ENCODE measurements at regions not wholly inside any gene's neighbourhood (a gene's known extent, or its start where the extent isn't known, plus 50 kb on each side); places are given as distances from the start of the nearest gene placed in this dataset.
"Not testable (repeated sequence)": the region's sequence is repeated elsewhere in the genome, so short reads cannot be mapped to it uniquely, and the experiment has no call there.

GRCh38 chr9:31490551-31491106 is 893.8 kb upstream of the ACO1 start:
- no peak for DNase-seq

- DNase-seq: no peak
These were observed 892.2 kb upstream of the ACO1 start for GRCh38 chr9:31492229-31492628.

DNA sequence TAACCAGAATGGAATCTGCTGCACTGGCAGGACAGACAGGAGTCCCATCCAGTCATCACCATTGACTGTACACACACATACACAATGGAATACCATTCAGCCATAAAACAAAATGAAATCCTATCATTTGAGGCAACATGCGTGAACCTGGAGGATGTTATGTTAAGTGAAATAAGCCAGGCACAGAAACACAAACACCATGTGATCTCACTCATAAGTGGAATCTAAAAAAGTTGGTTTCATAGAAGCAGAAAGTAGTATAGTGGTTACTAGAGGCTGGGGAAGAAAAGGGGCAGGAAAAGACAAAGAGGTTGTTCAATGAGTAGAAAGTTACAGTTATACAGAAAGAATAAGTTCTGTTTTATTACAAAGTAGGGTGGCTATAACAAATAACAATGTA is 884.0 kb upstream of the ACO1 start:
- no peak for DNase-seq

GRCh38 chr9:31519011-31519410 is 865.4 kb upstream of the ACO1 start:
- DNase-seq: peak; percentile 61

DNA sequence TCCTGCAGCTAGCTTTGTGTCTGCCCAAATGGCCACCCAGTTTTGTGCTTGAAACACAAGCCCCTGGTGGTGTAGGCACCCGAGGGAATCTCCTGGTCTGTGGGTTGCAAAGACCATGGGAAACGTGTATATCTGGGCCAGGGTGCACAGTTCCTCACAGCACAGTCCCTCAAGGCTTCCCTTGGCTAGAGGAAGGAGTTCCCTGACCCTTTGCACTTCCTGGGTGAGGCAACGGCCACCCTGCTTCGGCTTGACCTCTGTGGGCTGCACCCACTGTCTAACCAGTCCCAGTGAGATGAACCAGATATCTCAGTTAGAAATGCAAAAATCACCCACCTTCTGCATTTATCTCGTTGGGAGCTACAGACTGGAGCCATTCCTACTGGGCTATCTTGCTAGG is 865.0 kb upstream of the ACO1 start:
- no peak for DNase-seq

- DNase-seq: no peak
These were observed 864.6 kb upstream of the ACO1 start for GRCh38 chr9:31519826-31520225.

DNA sequence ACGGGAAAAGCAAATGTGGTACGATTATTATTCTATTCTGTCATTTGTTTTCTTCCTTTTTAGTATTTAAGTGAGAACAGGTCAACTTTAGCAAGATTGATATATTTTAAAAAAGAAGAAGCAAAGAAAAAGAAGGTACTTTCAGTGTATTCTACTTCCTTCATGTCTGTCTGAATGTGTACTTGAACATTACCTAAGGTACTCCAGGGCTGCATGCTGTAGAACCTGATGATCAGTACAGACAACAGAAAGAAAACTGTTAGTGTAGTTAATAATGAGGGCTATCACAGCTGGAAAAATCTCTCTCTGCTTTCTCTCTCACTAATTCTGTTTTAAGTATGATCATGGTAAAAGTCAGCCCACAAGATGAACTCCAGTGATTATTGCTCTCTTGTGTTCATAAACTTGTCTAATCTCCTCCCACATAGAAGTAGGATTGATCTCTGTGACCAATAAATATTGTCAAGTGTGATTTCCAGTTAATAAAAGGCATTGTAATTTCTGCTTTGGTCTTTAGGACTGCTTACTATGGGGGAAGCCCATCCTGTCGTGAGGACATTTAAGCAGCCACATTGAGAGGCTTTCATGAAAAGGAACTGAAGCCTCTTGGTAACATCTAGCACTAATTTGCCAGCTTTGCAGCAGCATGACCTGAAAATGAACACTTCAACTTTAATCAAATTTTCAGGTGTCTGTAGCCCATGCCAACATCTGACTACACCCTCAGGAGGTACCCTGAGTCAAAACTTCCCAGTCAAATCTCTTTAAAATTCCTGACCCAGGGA is 864.0 kb upstream of the ACO1 start:
- DNase-seq: no peak

GRCh38 chr9:31535651-31536050 is 848.8 kb upstream of the ACO1 start:
- no peak for DNase-seq

- no peak for DNase-seq
These were observed 848.0 kb upstream of the ACO1 start for GRCh38 chr9:31536471-31536870.

DNA sequence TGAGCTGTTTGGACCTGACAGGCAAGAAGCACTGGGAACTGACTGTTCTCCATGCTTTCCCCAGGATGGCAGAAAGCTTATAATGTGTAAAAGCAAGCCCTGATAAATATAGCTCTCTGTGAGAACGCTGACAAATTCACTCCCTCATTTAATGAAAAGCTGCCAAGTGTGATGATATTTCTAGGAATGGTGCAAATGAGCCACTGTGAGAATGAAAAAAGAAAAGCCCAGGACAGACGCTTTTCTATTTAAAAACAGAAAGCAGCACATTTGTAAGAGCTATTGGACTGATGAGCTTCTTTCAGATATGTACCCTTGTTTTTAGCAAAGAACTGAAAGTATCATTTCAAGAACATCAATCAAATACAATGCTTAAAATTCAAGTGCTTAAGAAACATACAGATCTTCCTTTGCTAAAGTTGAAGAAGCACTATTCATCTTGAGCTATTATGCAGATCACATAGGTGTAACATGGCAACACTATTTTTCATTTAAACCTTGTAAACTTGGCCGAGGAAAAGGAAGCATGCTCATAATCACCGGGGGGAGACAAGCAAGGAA is 842.6 kb upstream of the ACO1 start:
- DNase-seq: no peak

DNA sequence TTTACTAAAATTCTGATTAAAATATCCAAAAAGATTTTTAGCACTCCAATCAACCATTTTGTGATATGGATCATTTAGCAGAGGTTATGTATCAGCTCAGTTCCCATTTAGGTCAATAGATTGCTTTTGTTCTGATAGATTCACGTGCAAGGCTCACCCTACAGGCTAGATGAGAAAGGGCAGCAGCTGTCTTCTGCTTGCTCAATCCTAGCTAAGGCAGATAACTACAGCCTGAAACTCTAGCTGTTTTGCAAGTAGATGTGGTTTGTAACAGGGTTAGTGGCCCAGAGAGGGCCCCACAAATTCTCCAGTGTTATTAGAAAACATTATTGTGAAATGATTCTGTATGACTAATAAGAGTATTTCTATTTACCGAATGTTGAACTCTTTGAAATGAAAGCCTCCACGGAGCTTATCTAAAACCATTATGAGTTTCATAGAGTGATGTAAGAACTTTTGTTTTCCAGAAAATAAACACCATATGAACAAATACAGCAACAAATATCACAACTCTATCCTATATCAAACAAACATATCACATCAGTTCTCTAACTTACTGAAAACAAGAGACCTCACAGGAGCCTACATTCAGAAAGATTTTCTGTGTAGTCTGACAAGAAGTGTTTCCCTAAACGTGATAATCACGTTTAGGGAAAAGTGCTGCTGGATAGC is 841.9 kb upstream of the ACO1 start:
- DNase-seq: no peak

- no peak for DNase-seq
These were observed 829.5 kb upstream of the ACO1 start for GRCh38 chr9:31554941-31555340.

DNA sequence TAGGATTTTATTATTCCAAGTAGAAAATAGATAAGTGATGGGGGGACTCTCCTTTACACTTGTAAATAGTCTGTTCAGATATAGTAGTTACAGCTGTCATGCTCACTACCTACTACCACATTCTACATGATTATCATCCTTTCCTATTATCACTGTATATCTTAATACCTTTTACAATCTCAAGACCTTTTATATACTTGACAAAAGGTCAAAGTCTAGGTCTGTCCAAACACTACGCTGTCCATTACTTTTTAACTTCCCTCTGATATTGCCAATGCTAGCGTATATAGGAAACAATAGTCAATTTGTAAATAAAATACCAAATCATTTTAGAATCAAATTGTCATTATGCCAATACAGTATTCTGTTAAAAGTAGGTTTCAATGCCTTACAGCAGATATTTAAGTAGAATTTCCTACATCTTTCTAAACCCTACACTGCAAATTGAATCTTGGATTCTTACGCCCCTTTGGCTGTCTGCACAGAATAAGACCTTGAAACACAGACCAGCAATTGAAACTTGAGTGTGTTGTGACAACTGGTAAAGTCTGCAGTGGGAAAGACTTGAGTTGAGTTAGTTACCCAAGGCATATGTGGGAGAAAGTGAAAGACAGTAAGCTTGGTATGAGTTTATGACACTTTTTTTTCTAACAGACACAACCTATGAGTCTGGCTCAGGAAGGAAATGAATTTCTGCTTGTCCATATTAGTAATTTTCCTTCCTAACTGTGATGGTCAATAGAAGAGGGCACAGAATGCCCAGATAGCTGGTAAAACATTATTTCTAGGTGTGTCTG is 827.6 kb upstream of the ACO1 start:
- no peak for DNase-seq

- DNase-seq: not testable (repeated sequence)
These were observed 812.3 kb upstream of the ACO1 start for GRCh38 chr9:31572190-31572589.

DNA sequence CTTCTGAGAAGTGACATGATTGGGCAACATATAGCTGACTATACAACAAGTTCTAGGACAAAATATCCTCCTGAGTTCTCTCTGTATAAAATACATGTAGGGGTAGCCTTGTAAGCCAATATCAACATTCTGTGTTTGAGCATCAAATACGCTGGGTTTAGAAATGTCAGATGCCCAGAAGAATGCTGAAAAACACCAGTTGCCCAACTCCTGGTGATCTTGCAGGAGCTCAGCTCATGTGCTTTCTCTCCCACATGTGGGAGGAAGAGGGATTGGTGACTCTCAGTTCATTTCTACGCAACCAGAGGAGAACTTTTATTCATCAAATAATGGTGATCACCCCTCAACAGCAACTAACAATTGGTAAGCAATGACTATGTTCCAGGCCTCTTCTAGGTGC is 810.9 kb upstream of the ACO1 start:
- no peak for DNase-seq

- no peak for DNase-seq
These were observed 810.3 kb upstream of the ACO1 start for GRCh38 chr9:31574006-31574765.

GRCh38 chr9:31582071-31582470 is 802.4 kb upstream of the ACO1 start:
- DNase-seq: no peak

GRCh38 chr9:31582561-31582960 is 801.9 kb upstream of the ACO1 start:
- DNase-seq: no peak

- no peak for DNase-seq
These were observed 799.3 kb upstream of the ACO1 start for GRCh38 chr9:31585158-31585557.

DNA sequence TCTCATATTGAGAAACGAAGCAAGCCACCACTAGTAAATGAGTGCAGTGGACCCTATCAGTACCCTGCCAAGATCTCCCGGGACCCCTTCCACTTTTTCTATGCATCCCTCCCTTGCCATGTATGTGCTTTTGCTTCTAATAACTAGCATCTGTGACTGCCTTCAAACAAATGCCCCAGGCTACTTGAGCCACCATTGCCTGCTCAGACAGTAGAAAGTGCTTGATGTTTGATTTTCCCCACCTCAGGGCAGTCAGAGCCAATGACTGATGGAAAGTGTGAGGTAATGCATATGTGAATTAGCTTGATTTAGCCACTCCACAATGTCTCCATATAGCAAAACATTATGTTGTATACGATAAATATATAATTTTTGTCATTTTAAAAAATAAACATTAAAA is 797.3 kb upstream of the ACO1 start:
- no peak for DNase-seq

GRCh38 chr9:31588006-31588405 is 796.4 kb upstream of the ACO1 start:
- DNase-seq: no peak

DNA sequence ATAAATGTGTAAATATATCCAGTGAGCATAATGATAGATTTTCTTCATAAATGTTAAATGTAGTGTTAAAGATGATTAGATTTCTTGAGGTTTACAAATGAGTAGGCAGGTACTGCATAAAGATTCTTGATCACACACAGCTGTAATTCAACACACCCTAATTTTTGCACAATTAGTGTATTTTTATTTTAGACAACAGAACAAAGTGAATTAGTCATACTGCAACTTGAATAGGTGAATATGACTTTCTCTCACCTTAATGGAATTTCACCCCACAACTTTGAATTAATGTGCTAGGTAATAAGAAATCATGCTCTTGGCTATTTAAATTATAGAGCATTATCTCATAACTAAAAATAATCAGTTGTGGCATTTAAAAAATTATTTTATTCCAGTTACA is 795.7 kb upstream of the ACO1 start:
- DNase-seq: no peak

Measured in activated CD8-positive, alpha-beta memory T cell treated with anti-CD3 and anti-CD28 coated beads for 24 hours (primary cell).